ENCODE measurements at regions not wholly inside any gene's neighbourhood (a gene's known extent, or its start where the extent isn't known, plus 50 kb on each side); places are given as distances from the start of the nearest gene placed in this dataset.

- no peak for DNase-seq (ENCODE audit: low spot score)
These were observed 419.6 kb upstream of the RASGEF1B start for GRCh38 chr4:81891005-81891996.

- DNase-seq (ENCODE audit: low spot score), result no peak
These were observed 413.3 kb upstream of the RASGEF1B start for GRCh38 chr4:81884986-81885385.

GRCh38 chr4:81883530-81884450 is 412.1 kb upstream of the RASGEF1B start:
- no peak for DNase-seq (ENCODE audit: low spot score)

GRCh38 chr4:81883004-81883403 is 411.3 kb upstream of the RASGEF1B start:
- no peak for DNase-seq (ENCODE audit: low spot score)

GRCh38 chr4:81881855-81882621 is 410.3 kb upstream of the RASGEF1B start:
- DNase-seq (ENCODE audit: low spot score), result no peak

- DNase-seq (ENCODE audit: low spot score), result no peak
These were observed 404.4 kb upstream of the RASGEF1B start for GRCh38 chr4:81876106-81876505.

- no peak for DNase-seq (ENCODE audit: low spot score)
These were observed 403.2 kb upstream of the RASGEF1B start for GRCh38 chr4:81874661-81875515.

- no peak for DNase-seq (ENCODE audit: low spot score)
These were observed 398.6 kb upstream of the RASGEF1B start for GRCh38 chr4:81870275-81870674.

- DNase-seq (ENCODE audit: low spot score), result no peak
These were observed 388.4 kb upstream of the RASGEF1B start for GRCh38 chr4:81860111-81860510.

- DNase-seq (ENCODE audit: low spot score), result no peak
These were observed 382.7 kb upstream of the RASGEF1B start for GRCh38 chr4:81854406-81854805.

- no peak for DNase-seq (ENCODE audit: low spot score)
These were observed 380.5 kb upstream of the RASGEF1B start for GRCh38 chr4:81852031-81852715.

GRCh38 chr4:81850701-81851100 is 379.0 kb upstream of the RASGEF1B start:
- DNase-seq (ENCODE audit: low spot score), result no peak

GRCh38 chr4:81845761-81846160 is 374.1 kb upstream of the RASGEF1B start:
- no peak for DNase-seq (ENCODE audit: low spot score)

- DNase-seq (ENCODE audit: low spot score), result no peak
These were observed 373.6 kb upstream of the RASGEF1B start for GRCh38 chr4:81845273-81845672.

GRCh38 chr4:81844717-81845116 is 373.0 kb upstream of the RASGEF1B start:
- DNase-seq (ENCODE audit: low spot score), result no peak

- no peak for DNase-seq (ENCODE audit: low spot score)
These were observed 367.8 kb upstream of the RASGEF1B start for GRCh38 chr4:81839347-81840042.

- DNase-seq (ENCODE audit: low spot score), result no peak
These were observed 366.9 kb upstream of the RASGEF1B start for GRCh38 chr4:81838586-81838985.

GRCh38 chr4:81836716-81837115 is 365.0 kb upstream of the RASGEF1B start:
- no peak for DNase-seq (ENCODE audit: low spot score)

GRCh38 chr4:81833576-81833975 is 361.9 kb upstream of the RASGEF1B start:
- DNase-seq (ENCODE audit: low spot score), result no peak

Data from mesenteric fat pad (tissue), 1 donor.